ENCODE measurements at regions not wholly inside any gene's neighbourhood (a gene's known extent, or its start where the extent isn't known, plus 50 kb on each side); places are given as distances from the start of the nearest gene placed in this dataset.

DNA sequence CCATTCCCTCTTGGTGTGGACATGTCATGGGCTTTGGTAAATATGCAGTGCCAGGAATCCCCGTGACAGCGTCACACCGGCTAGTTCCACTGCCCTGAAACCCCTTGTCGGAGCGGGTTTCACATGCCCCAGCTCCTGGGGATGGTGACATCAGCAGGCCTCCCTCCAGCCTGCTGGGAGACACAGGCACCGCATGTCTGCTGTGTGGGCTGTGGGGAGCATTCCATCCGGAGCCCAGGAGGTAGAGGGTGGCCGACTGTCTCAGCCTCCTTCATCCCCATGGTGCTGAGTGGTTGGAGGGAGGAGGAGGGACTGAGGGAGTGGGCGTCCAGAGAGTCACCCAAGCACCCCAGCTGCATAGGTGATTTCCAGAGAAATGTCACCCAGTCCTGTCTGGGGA lies 1161.1 kb downstream of the BRD1 start:
- TF ChIP-seq, protein P1, sequence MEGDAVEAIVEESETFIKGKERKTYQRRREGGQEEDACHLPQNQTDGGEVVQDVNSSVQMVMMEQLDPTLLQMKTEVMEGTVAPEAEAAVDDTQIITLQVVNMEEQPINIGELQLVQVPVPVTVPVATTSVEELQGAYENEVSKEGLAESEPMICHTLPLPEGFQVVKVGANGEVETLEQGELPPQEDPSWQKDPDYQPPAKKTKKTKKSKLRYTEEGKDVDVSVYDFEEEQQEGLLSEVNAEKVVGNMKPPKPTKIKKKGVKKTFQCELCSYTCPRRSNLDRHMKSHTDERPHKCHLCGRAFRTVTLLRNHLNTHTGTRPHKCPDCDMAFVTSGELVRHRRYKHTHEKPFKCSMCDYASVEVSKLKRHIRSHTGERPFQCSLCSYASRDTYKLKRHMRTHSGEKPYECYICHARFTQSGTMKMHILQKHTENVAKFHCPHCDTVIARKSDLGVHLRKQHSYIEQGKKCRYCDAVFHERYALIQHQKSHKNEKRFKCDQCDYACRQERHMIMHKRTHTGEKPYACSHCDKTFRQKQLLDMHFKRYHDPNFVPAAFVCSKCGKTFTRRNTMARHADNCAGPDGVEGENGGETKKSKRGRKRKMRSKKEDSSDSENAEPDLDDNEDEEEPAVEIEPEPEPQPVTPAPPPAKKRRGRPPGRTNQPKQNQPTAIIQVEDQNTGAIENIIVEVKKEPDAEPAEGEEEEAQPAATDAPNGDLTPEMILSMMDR (IDR thresholded peaks at IDR 0.05), result no peak
- TF ChIP-seq POLR2A (IDR thresholded peaks at IDR 0.05) (no peak), EP300 (IDR thresholded peaks at IDR 0.05) (no peak)

All from tibial nerve (tissue), 4 donors.